LNCaP clone FGC (cell line): ENCODE measurements at regions not wholly inside any gene's neighbourhood (a gene's known extent, or its start where the extent isn't known, plus 50 kb on each side); places are given as distances from the start of the nearest gene placed in this dataset.

Experiments used
- DNase-seq: peaks from one replicate; pipeline ENCODE4 v3.0.0-alpha.2; 2011; ENCODE audit warnings: low read depth
- H3K4me3 ChIP-seq: 2 replicates; pipeline ENCODE4 v1.5.1; 2011; ENCODE audit warnings: mild to moderate bottlenecking, low read depth, low read length, control low read depth
- CTCF ChIP-seq: IDR thresholded peaks from 2 replicates; pipeline ENCODE4 v1.5.1; 2012; ENCODE audit warnings: mild to moderate bottlenecking; ENCODE audit not compliant: control insufficient read depth, insufficient read depth; ENCODE audit errors: extremely low read depth

GRCh38 chrY:19265404-19265803 is 479.1 kb downstream of the KDM5D start:
- no peak for DNase-seq
- TF ChIP-seq CTCF, result no peak
- no peak overlapping the region for H3K4me3 ChIP-seq

GRCh38 chrY:19262310-19262709 is 482.2 kb downstream of the KDM5D start:
- no peak for DNase-seq
- TF ChIP-seq CTCF, result peak; percentile 40
- no peak overlapping the region for H3K4me3 ChIP-seq

GRCh38 chrY:19232276-19232994 is 458.9 kb upstream of the HSFY2 start:
- no peak for TF ChIP-seq CTCF
- no peak for DNase-seq

GRCh38 chrY:19220784-19221183 is 447.2 kb upstream of the HSFY2 start:
- no peak overlapping the region for H3K4me3 ChIP-seq
- TF ChIP-seq CTCF, result peak; percentile 24
- no peak for DNase-seq

More at GRCh38 chrY:19232276-19232994, 458.9 kb upstream of the HSFY2 start:
- H3K4me3 ChIP-seq, result no peak overlapping the region

- TF ChIP-seq CTCF, result no peak
- H3K4me3 ChIP-seq, result no peak overlapping the region
- DNase-seq, result no peak
Measured at GRCh38 chrY:19208915-19209314, 435.4 kb upstream of the HSFY2 start.

- no peak for TF ChIP-seq CTCF
- H3K4me3 ChIP-seq, result no peak overlapping the region
- DNase-seq, result no peak
Measured at GRCh38 chrY:19207048-19207447, 433.5 kb upstream of the HSFY2 start.

- DNase-seq, result no peak
- no peak for TF ChIP-seq CTCF
- no peak overlapping the region for H3K4me3 ChIP-seq
Measured at GRCh38 chrY:19180824-19181223, 407.3 kb upstream of the HSFY2 start.
